Mesothelial cell of epicardium (in vitro differentiated cells): ENCODE measurements at regions not wholly inside any gene's neighbourhood (a gene's known extent, or its start where the extent isn't known, plus 50 kb on each side); places are given as distances from the start of the nearest gene placed in this dataset.

Experiments used
- DNase-seq, 2 experiments: peaks; one replicate each; pipeline ENCODE4 v3.0.0; 2021; ENCODE audit warnings: low spot score in 2 of 2; ENCODE audit not compliant: unreplicated experiment in 2 of 2
- H3K27ac Mint-ChIP-seq: 2 replicates; pipeline ENCODE4 v1.8.0; 2021; ENCODE audit warnings: mixed read lengths
- H3K27me3 Mint-ChIP-seq: 2 replicates; pipeline ENCODE4 v1.8.0; 2021; ENCODE audit warnings: low read depth, mixed read lengths
- H3K36me3 Mint-ChIP-seq: 2 replicates; pipeline ENCODE4 v1.8.0; 2021; ENCODE audit warnings: mixed read lengths
- H3K4me1 Mint-ChIP-seq: 2 replicates; pipeline ENCODE4 v1.8.0; 2021; ENCODE audit warnings: mixed read lengths
- H3K4me3 Mint-ChIP-seq: 2 replicates; pipeline ENCODE4 v1.8.0; 2021; ENCODE audit warnings: mild to moderate bottlenecking, moderate library complexity, mixed read lengths
- H3K9me3 Mint-ChIP-seq: 2 replicates; pipeline ENCODE4 v1.8.0; 2021; ENCODE audit warnings: mixed read lengths
- CTCF ChIP-seq: fragments of 200-600 bp; sonication (generic); IDR thresholded peaks from one replicate; pipeline ENCODE4 v1.5.0; 2021; ENCODE audit warnings: antibody characterized with exemption; ENCODE audit not compliant: unreplicated experiment

DNA sequence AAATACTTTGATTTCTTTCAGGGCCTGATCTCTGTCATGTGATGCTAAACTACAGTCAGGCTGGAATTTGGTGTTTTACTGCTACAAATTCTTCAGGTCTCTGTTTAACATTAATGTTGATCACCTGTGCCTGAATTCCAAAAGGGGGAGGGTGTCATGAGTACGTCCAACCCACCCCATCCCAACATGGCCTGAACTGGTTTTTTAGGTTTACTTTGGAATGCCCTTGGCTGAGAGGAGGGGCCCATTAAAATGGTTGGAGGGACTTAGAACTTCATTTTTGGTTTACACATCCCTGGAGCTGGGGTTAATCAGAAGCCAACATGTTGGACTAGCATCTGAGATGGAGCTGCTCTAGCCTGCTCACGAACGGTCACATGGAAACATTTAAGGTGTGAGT lies 60.8 kb upstream of the CFAP46 start:
- H3K27me3 Mint-ChIP-seq: peaks cover 12% of the 10 kb centered on the region
- peaks cover 11% of the 10 kb centered on the region for H3K4me1 Mint-ChIP-seq
- no peaks in the 10 kb centered on the region for H3K9me3 Mint-ChIP-seq
- DNase-seq: no peak
- no peak for TF ChIP-seq CTCF
- no peak overlapping the region for H3K4me3 Mint-ChIP-seq
- no peaks in the 10 kb centered on the region for H3K36me3 Mint-ChIP-seq
- H3K27ac Mint-ChIP-seq: no peak overlapping the region

- no peaks in the 10 kb centered on the region for H3K36me3 Mint-ChIP-seq
- no peak overlapping the region for H3K27ac Mint-ChIP-seq
- H3K27me3 Mint-ChIP-seq: peaks cover 15% of the 10 kb centered on the region
- no peak overlapping the region for H3K4me3 Mint-ChIP-seq
- peaks cover 11% of the 10 kb centered on the region for H3K4me1 Mint-ChIP-seq
- no peak for TF ChIP-seq CTCF
- DNase-seq: no peak
- H3K9me3 Mint-ChIP-seq: no peaks in the 10 kb centered on the region
Measured at GRCh38 chr10:133002685-133003084, 60.3 kb upstream of the CFAP46 start.

DNA sequence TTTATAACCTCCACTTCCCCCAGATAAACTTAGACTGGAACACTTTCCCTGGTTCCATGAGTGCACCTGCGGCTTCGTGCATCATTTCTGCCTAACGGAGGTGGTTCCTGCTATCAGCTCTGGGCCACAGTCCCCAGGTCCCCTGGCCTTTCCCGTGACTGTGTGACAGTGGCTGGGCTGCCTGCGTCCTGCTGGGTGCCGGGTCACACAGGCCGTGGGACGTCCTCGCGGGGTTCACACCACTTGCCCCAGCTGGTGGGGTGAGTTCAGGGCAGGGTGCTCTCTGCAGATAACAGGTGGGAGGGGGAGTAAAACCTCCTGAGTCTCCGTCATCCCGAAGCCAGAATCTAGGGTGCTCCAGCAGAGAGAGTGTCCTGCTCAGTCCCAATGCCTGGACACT lies 58.7 kb upstream of the CFAP46 start:
- peaks cover 11% of the 10 kb centered on the region for H3K4me1 Mint-ChIP-seq
- no peak for TF ChIP-seq CTCF
- H3K4me3 Mint-ChIP-seq: no peak overlapping the region
- H3K9me3 Mint-ChIP-seq: no peaks in the 10 kb centered on the region
- peaks cover 20% of the 10 kb centered on the region for H3K27me3 Mint-ChIP-seq
- H3K36me3 Mint-ChIP-seq: no peaks in the 10 kb centered on the region
- no peak overlapping the region for H3K27ac Mint-ChIP-seq
- no peak for DNase-seq

DNA sequence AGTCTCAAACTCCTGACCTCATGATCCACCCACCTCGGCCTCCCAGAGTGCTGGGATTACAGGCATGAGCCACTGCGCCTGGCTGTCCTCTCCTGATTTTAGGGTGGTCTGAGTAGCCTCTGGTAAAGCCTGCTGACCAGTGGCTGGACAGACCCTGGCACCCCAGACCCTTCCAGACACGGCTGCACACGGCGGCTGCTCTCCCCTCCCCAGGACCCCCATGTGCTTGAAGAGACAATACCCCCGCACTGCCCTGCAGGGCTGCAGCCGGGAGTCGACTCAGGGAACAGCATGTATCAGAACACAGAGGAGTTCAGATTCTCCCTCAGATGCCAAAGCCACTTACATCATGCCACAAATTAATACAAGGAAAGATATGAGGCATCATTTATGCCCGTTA lies 58.3 kb upstream of the CFAP46 start:
- peaks cover 11% of the 10 kb centered on the region for H3K4me1 Mint-ChIP-seq
- H3K36me3 Mint-ChIP-seq: no peaks in the 10 kb centered on the region
- no peak for DNase-seq
- peaks cover 20% of the 10 kb centered on the region for H3K27me3 Mint-ChIP-seq
- H3K27ac Mint-ChIP-seq: no peak overlapping the region
- no peaks in the 10 kb centered on the region for H3K9me3 Mint-ChIP-seq
- TF ChIP-seq CTCF: no peak
- H3K4me3 Mint-ChIP-seq: no peak overlapping the region

DNA sequence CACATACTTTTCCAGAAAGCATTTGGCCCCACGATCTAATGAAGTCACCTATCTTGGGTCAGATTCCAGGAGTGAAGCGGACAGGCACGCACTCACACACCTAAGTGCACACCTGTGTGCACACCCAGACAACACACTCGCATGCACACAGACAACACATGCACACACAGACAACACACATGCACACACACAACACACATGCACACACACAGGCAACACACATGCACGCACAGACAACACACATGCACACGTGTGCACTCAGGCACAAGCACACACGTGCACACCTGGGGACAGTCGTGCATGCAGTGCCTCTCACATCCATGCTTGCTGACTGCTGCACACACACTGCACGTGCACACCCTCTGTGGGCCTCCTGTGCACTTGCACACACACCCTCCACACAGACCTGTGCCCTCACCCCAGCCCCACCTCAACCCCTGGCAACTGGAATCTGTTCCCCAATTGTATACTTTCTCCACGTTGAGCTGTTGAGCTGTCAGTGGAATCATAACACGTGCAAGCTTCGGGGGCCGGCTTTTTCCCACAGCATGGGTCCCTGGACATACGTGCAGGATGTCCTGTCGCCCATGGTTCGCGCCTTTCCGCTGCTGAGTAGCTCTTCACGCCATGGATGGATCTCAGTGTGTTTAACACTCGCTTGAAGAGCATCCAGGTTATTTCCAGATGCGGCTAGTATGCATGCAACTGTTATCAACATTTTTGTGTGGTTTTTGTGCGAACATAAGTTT lies 55.3 kb upstream of the CFAP46 start:
- TF ChIP-seq CTCF: no peak
- DNase-seq: no peak
- H3K4me3 Mint-ChIP-seq: no peak overlapping the region
- H3K27me3 Mint-ChIP-seq: peaks cover 25% of the 10 kb centered on the region
- H3K9me3 Mint-ChIP-seq: no peaks in the 10 kb centered on the region
- no peak overlapping the region for H3K27ac Mint-ChIP-seq
- H3K4me1 Mint-ChIP-seq: peaks cover 3% of the 10 kb centered on the region
- H3K36me3 Mint-ChIP-seq: no peaks in the 10 kb centered on the region
